HG03097 (cell line): ENCODE measurements at regions not wholly inside any gene's neighbourhood (a gene's known extent, or its start where the extent isn't known, plus 50 kb on each side); places are given as distances from the start of the nearest gene placed in this dataset.
"Not testable (repeated sequence)": the region's sequence is repeated elsewhere in the genome, so short reads cannot be mapped to it uniquely, and the experiment has no call there.

Source experiments
- ATAC-seq: cut with Tn5 transposase; IDR thresholded peaks from one replicate; pipeline ENCODE4 v1.9.1; 2021; ENCODE audit not compliant: unreplicated experiment, low FRiP score

DNA sequence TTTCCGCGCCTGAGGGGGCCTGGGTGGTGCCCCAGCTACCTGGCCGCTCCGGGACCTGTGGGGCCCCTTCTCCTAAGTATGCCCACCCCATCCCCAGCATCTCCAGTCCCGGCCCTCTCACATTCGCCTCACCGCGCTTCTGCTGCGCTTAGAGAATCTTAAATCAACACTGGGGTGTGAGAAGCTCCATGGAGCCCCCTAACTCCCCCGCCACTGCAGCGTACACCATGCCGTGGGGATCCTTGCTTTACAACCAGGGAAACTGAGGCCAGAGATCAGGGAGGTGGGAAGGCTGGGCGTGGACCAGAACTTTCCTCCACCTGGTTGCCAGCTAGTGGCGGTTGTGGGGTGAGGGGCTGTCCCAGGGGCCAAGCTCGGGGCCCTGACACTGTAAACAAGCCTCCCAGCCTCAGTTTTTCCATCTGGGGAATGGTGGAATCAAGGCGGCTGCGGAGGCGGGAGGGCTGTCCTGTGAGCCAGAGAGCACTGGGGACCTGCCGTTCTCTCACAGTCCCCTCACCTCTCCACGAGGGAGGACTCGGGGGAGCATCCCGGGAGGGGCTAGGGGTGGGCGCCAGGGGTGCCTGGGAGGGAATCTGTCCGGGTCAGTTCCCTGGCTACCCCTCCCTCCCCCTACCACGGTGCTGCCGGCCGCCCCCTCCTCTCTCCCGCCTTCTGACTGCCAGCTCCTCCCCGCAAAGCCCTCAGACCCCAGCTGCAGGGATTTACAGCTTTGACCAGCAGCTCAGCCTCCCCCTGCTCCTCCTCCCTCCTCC lies 161.2 kb downstream of the C9orf50 start:
- ATAC-seq: no peak

DNA sequence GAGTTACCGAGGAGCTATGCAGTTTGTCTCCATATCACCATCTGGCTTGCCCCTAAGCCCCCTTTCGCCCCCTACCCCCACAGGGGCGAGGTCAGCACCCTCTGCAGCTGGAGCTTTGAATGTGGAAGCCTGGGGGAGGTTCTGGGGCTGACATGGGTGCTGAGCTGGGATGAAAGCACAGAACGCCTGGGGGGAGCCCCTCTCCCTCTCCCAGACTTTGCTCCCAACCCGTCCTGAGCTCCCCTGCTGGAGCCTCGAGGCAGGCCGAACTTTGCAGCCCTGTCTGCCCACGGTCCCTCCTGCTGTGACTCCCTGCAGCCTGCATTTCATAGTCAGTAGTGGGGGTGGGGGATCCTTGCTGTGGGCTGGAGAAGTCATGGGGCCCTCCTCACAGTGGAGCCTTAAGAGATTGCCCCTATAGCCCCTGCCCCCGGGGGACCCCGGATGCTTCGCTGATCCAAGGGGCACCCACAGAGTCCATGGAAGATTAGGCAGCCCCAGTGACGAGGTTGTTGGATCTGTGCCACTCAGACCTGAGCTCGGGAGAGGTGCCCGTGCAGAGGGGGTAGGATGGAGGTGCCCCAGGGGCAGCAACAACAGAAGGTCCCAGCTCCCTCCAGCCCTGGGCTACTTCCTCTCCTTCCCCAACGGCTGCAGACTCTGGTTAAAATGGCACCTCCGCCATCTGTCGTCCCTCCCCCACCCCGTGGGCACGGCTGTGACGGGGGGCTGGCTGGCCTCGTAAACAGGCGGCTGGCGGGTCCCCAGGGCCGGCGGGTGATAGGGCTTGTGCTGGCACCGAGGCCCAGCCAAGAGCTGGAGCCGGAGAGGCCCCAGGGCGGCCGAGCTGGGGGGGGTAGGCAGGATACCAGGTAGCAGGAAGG lies 162.0 kb downstream of the C9orf50 start:
- no peak for ATAC-seq

DNA sequence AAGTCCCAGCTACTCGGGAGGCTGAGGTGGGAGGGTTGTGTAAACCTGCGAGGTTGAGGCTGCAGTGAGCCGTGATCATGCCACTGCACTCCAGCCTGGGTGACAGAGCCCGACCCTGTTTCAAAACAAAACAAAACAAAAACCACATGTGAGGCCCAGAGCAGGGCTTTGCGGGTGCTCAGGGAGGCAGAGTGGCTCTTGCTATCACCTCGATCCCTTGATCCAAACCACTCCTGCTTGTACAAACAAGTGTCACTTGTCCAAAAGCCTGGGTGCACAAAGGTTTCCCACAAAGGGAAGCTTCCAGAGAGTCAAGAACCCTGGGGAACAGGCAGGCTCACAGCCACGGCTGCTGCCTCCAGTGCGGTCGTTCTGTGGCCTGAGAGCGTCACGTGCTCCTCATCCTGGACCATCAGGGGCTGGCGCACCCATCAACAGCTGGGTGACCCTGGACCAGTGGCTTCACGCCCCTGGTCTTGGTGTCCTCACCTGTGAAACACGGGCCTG lies 162.7 kb downstream of the C9orf50 start:
- no peak for ATAC-seq

DNA sequence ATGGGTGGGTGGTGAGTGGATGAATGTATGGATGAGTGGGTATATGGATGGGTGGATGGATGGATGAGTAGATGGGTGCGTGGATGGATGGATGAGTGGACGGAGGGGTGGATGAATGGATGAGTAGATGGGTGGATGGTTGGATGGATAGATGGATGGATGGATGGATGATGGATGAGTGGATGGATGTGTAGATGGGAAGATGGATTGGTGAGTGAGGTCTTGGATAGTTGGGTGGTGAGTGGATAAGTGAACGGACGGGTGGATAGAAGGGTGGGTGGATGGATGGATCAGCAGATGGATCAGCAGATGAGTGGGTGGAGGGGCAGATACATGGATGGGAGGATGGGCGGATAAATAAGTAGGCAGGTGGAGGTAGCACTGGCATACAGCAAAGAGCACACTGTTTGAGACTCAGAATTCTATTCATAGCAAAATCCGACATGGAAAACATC lies 163.5 kb downstream of the C9orf50 start:
- no peak for ATAC-seq

DNA sequence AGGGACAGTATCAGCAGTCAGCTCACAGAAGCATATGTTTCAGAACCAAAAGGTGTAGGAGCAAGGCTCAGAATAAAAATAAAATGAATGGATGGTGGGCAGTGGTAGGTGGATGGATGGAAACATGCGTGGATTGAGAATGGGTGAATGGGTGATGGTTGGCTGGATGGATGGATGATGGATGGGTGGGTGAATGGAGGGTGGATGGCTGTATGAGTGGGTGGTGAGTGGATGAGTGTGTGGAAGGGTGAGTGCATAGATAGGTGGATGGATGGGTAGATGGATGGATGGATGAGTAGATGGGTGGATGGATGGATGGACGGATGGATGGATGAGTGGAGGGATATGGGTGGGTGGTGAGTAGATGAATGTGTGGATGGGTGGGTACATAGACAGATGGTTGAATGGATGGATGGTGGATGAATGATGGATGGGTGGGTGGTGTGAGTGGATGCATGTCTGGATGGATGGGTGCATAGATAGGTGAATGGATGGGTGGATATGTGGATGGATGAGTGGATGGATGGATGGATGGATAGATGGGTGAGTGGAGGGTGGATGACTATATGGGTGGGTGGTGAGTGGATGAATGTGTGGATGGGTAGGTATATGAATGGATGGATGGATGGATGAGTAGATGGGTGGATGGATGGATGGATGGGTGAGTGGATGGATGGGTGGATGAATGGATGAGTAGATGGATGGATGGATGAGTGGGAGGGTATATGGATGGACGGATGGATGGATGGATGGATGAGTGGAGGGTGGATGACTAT lies 164.2 kb downstream of the C9orf50 start:
- ATAC-seq: no peak

DNA sequence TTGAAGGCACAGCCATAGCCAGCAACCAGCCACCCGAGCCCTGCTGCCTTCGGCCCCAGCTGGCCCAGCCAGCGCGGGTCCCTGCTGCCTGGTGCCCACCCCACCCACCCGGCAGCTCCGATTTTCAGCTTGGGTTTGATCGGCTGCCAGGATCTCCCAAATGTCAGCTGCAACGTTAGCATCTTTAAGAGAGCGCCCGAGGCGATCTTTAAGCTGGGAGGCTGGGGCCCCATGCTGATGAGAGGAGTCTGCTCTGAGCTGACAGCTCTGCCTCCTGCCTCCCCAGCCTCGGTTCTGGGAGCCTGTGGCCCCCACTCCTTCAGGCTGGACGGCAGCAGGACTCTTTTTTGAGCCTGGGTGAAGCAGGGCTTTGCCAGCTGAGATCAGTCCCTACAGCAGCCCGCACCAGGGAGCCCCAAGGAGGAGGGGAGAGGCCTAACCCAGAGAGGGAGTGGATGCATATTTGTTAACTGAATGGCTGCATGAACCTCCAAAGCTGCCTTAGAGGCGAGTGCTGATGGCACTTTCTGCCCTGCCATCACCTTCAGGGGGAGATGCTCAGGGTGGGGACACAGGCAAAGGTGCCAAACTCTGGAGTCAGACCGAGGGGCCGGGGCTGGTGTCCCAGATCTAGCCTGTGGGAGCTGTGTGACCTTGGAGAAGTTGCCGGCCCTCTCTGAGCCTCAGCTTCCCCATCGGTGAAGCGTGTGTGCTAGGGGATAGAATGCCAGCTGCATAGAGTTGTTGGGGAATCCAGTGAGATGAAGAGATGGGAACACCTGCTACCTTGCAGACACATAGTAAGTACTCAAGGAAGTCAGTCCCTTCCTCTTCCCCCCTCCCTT lies 165.5 kb downstream of the C9orf50 start:
- no peak for ATAC-seq

DNA sequence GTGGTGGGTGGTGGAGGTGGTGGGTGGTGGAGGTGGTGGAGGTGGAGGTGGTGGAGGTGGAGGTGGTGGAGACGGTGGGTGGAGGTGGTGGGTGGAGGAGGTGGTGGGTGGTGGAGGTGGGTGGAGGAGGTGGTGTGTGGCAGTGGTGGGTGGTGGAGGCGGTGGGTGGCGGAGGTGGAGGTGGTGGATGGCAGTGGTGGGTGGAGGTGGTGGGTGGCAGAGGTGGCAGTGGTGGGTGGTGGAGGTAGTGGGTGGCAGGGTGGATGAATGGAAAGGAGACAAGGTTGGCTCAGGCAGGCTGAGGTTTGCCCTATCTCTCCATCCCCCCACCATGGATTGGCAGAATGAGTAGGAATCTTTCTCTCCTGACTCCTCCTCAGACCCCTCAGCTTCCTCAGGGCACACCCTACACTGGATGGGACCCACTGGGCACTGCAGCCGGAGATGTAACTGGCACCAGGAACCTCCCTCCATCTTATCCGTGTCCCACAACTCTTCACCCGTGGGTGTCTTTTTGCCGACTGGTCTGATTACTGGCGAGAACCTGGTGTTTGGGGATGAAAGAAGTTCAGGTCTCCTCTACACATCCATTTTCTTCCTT lies 166.3 kb downstream of the C9orf50 start:
- no peak for ATAC-seq

DNA sequence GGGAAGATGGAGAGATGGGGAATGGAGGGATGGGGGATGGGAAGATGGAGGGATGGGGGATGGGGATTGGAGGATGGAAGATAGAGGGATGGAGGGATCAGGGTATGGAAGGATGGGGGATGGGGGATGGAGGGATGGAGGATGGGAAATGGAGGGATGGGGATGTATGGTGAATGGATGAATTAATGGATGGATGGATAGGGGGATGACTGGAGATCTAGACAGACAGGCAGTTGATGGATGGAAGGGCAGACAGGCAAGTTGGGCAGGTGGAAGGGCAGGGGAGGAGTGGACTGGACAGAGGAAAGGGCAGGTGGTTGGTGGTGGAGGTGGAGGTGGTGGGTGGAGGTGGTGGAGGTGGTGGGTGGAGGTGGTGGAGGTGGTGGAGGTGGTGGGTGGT lies 167.2 kb downstream of the C9orf50 start:
- ATAC-seq: no peak

DNA sequence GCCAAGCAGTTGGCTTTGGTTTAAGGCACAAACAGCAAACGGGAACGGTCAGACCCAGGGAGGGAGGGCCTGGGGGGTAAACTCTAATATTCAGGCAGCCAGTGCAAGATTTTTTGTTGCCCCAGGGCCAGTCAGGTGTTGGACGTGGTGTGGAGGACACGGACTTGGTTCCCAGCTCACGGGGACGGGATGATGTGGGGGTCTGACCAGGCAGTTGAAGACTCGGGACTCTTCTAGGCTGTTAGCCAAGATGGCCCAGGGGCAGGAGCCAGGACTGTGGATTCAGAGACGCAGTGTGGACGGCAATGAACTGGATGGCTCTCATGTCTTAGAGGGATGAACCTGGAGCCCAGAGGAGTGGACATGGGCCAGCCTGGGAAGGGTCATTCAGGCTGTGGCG lies 169.2 kb downstream of the C9orf50 start:
- no peak for ATAC-seq

DNA sequence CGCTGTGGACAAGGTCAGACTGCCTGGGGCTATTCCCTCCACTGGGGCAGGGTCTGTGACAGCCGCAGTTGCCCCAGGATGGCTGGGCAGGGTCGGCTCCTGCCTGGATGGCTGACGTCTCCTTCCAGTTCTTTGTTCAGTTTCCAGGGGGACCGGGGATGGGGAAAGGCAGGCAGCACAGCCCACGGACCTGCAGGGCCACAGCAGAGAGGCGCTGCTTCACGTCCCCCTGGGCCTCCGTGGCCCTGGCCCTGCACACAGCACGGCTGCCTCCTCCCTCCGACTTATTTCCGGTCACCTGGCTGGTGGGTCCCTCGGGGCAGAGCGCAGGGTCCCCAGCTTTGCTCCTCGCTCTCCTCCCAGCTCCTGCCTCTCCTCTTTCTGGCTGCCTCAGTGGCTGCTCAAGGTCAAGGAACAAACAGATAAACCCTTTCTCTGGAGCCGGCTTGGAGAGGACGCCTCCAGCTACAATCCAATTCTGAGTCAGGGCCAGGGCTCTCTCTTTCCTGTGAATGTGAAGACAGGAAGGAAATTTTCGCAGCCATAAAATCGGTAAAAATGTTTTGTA lies 169.7 kb downstream of the C9orf50 start:
- no peak for ATAC-seq

DNA sequence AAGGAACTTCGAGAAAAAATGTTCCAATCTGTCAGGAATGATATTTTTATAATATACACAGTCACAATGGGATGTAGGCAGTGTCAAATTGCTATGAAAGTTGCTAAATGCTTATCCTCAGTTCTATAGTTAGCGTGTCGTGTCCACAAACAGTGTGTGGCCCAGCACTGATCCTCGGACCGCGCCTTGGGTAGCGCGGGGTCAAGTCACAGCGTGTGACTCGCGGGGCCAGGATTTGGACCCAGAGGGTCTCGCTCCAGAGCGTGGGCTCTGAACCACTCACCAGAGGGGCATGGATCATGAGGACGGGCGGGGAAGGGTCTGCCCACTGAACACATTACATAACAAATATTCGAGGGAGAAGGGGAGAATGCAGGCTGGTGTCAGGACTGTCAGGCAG lies 171.8 kb downstream of the C9orf50 start:
- ATAC-seq: no peak

DNA sequence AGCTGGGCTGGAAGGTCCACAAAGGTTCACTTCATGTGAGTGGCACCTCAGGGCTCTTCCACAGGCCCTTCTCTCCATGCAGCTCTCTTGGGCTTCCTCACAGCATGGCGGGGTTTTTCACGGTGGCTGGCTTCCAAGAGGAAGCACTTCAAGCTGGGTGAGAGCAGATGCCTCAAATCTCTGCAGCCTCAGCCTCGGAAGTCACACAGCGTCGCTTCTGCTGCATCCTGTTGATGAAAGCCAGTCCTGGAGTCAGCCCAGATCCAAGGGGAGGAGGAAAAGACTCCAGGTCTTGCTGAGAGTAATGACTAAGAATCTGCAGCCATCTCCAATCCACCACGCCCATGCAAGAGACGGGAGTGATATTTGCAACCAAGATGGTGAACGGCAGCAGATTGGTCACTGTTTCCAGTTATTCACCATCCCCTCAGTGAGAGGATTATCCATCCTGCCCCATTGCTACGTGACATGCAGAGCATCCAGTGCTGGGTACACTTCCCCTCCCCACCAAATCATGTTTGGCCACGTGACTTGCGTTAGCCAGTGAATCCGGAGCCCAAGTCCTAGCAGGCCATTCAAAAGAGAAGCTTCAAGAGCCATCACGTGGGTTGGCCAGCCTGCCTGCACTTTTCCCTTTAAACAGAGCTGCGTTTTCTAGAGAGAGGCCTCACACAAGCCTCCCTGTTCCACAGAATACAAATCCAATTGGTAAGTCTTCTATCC lies 173.9 kb downstream of the C9orf50 start:
- no peak for ATAC-seq

DNA sequence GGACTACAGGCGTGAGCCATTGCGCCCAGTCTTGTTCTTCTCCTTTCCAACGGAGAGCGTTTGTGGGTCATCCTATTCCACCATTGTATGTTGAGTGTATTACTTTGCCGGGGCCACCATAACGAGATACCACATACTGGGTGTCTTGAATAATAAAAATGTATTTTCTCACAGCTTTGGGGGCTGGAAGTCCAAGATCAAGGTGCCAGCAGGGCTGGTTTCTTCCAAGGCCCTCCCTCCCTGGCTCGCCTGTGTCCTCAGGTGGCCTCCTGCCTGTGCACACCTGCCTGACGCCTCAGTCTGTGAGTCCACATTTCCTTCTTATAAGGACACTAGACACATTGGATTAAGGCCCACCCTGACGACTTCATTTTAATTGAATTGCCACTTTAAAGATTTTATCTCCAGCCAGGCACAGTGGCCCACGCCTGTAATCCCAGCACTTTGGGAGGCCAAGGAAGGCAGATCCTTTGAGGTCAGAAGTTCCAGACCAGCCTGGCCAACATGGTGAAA lies 175.1 kb downstream of the C9orf50 start:
- ATAC-seq: no peak

DNA sequence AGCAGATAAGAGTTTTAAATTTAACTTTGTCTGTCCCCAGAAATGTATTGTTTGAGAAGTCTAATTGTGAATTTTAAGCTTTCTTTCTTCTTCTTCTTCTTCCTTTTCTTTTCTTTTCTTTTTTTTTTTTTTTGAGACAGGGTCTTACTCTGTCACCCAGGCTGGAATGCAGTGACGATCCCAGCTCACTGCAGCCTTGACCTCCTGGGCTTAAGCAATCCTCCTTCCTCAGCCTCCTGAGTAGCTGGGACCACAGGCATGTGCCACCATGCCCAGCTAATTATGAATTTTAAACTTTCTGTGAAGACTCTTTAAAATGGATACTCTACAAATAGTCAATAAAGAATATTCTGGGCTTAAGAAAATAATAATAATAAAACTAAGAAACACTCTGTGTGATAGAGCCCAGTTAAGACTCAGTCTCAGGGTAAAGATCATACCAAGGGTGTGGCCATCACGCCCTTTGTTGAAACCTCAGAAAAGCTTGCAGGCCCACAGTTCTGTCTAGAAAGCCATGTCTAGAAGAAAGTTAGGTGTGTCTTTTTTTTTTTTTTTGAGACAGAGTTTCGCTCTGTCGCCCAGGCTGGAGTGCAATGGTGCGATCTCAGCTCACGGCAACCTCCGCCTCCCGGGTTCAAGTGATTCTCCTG lies 177.3 kb downstream of the C9orf50 start:
- not testable (repeated sequence) for ATAC-seq

DNA sequence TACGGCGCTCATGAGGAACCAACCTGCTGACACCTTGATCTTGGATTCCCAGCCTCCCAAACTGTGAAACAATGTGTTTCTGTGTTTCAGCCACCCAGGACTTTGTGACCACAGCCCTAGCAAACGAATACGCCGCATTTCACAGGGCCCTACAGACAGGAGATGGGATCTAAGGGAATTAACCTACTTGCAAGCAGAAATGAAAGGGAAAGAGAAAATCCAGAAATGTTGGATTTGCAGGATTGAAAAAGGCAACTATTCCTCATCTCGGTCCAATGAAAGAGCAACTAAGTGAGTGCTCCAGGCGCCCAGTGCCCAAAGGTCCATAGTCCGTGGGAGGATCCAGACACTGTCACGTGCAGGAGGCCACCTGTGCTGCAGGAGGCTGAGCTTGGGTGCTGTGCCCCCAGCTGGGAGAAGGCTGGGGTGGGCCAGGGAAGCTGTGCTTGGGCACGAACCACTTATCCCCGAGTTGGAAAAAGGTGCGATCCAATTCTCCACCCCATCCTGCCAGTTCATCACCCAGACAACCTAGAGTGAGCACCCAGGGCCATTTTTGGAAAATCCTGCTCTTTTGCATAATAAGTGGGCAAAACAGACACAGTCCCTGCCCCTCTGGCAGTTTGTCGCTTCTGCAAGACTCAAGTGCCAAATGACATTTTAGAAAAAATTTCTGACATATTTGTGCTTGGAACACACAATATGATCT lies 177.9 kb downstream of the C9orf50 start:
- no peak for ATAC-seq

DNA sequence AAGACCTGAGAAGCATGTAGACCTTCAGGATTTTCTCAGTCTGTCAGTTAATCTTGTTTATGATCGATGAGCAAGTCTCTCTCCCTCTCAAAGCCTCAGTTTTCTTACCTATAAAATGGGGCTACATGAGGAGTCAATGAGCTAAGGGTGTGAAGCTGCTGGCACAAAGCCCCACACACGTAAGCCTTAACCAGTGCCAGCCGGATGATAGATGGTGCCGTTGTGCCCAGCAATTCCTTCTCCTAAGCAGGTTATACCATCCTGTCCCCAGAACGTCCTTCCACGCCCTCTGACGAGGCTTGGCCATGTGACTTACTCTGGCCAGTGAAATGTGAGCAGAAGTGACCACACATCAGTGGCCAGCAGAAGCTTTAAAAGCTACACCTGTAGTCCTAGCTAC lies 179.0 kb downstream of the C9orf50 start:
- no peak for ATAC-seq
